IMR-90 (cell line): ENCODE measurements at regions not wholly inside any gene's neighbourhood (a gene's known extent, or its start where the extent isn't known, plus 50 kb on each side); places are given as distances from the start of the nearest gene placed in this dataset.

Source experiments
- BHLHE40 ChIP-seq: fragments of 150-350 bp; IDR thresholded peaks from 2 replicates; pipeline ENCODE4 v1.6.1; 2016; ENCODE audit warnings: mild to moderate bottlenecking, low read depth, low read length
- CEBPB ChIP-seq: IDR thresholded peaks from 2 replicates; pipeline ENCODE4 v1.6.1; 2012; ENCODE audit warnings: low read depth, low read length, improper control_type of control experiment
- CHD1 ChIP-seq: IDR thresholded peaks from 2 replicates; pipeline ENCODE4 v1.6.1; 2012; ENCODE audit warnings: low read depth, low read length, improper control_type of control experiment
- CTCF ChIP-seq: conservative IDR thresholded peaks from 2 replicates; pipeline ENCODE4 v1.5.1; 2012; ENCODE audit warnings: mild to moderate bottlenecking, low read depth, low read length, improper control_type of control experiment
- ELK1 ChIP-seq: fragments of 150-350 bp; IDR thresholded peaks from 2 replicates; pipeline ENCODE4 v1.6.1; 2016; ENCODE audit warnings: low read depth, mild to moderate bottlenecking, low read length, moderate library complexity, borderline replicate concordance
- FOS ChIP-seq: fragments of 150-350 bp; IDR thresholded peaks from 2 replicates; pipeline ENCODE4 v1.6.1; 2016; ENCODE audit warnings: low read depth, low read length
- MAZ ChIP-seq: IDR thresholded peaks from 2 replicates; pipeline ENCODE4 v1.6.1; 2012; ENCODE audit warnings: low read depth, mild to moderate bottlenecking, low read length, improper control_type of control experiment, moderate library complexity, borderline replicate concordance
- MXI1 ChIP-seq: IDR thresholded peaks from 2 replicates; pipeline ENCODE4 v1.6.1; 2012; ENCODE audit warnings: low read depth, mild to moderate bottlenecking, low read length, moderate library complexity, borderline replicate concordance
- POLR2A ChIP-seq: IDR thresholded peaks from 2 replicates; pipeline ENCODE4 v1.6.1; 2012; ENCODE audit warnings: mild to moderate bottlenecking, low read depth, low read length
- RAD21 ChIP-seq: IDR thresholded peaks from 2 replicates; pipeline ENCODE4 v1.6.1; 2012; ENCODE audit warnings: low read length, improper control_type of control experiment
- RCOR1 ChIP-seq: IDR thresholded peaks from 2 replicates; pipeline ENCODE4 v1.6.1; 2012; ENCODE audit warnings: mild to moderate bottlenecking, low read length, improper control_type of control experiment; ENCODE audit not compliant: insufficient replicate concordance
- RFX5 ChIP-seq: IDR thresholded peaks from 2 replicates; pipeline ENCODE4 v1.8.0; 2012; ENCODE audit warnings: low read depth, mild to moderate bottlenecking, low read length, moderate library complexity
- SMC3 ChIP-seq: fragments of 150-350 bp; IDR thresholded peaks from 2 replicates; pipeline ENCODE4 v1.6.1; 2016; ENCODE audit warnings: low read depth, mild to moderate bottlenecking, antibody characterized with exemption, low read length, moderate library complexity

- TF ChIP-seq CTCF (no peak), CEBPB (no peak), POLR2A (no peak), RFX5 (no peak), ELK1 (no peak), FOS (no peak), RAD21 (no peak), RCOR1 (no peak), MXI1 (no peak), MAZ (no peak), BHLHE40 (no peak), CHD1 (no peak), SMC3 (no peak)
These were observed 360.9 kb upstream of the CBLB start for GRCh38 chr3:106229495-106230278.
